Gastrocnemius medialis (tissue), 4 donors: ENCODE measurements at regions not wholly inside any gene's neighbourhood (a gene's known extent, or its start where the extent isn't known, plus 50 kb on each side); places are given as distances from the start of the nearest gene placed in this dataset.

Source experiments
- POLR2A ChIP-seq, 2 donors: fragments of 450-650 bp; IDR thresholded peaks; one replicate each; pipeline ENCODE4 v1.6.1; 2017; ENCODE audit warnings: antibody characterized with exemption in 2 of 2, mild to moderate bottlenecking in 2 of 2, moderate library complexity in 2 of 2
- TF ChIP-seq, protein P1 (sequence below), 5 experiments: fragments of 450-650 bp in 3 of 5; fragments of 200-600 bp in 2 of 5; sonication (generic) in 2 of 5; IDR thresholded peaks in 4 of 5; conservative IDR thresholded peaks in 1 of 5; 1 replicate in 4 of 5; 2 replicates in 1 of 5; pipeline ENCODE4 v1.5.1; 2016 to 2019; ENCODE audit warnings: antibody characterized with exemption in 5 of 5, mild to moderate bottlenecking in 3 of 5, moderate library complexity in 3 of 5

- TF ChIP-seq, protein P1, sequence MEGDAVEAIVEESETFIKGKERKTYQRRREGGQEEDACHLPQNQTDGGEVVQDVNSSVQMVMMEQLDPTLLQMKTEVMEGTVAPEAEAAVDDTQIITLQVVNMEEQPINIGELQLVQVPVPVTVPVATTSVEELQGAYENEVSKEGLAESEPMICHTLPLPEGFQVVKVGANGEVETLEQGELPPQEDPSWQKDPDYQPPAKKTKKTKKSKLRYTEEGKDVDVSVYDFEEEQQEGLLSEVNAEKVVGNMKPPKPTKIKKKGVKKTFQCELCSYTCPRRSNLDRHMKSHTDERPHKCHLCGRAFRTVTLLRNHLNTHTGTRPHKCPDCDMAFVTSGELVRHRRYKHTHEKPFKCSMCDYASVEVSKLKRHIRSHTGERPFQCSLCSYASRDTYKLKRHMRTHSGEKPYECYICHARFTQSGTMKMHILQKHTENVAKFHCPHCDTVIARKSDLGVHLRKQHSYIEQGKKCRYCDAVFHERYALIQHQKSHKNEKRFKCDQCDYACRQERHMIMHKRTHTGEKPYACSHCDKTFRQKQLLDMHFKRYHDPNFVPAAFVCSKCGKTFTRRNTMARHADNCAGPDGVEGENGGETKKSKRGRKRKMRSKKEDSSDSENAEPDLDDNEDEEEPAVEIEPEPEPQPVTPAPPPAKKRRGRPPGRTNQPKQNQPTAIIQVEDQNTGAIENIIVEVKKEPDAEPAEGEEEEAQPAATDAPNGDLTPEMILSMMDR (IDR thresholded peaks at IDR 0.05 in 4 of 5, conservative IDR thresholded peaks at IDR 0.05 in 1 of 5) = no peak
- TF ChIP-seq POLR2A (IDR thresholded peaks at IDR 0.05) = no peak
These were observed 337.1 kb upstream of the KAZN start for GRCh38 chr1:14261395-14261794.
